ENCODE measurements at regions not wholly inside any gene's neighbourhood (a gene's known extent, or its start where the extent isn't known, plus 50 kb on each side); places are given as distances from the start of the nearest gene placed in this dataset.
"Not testable (repeated sequence)": the region's sequence is repeated elsewhere in the genome, so short reads cannot be mapped to it uniquely, and the experiment has no call there.

- TF ChIP-seq, protein P1, sequence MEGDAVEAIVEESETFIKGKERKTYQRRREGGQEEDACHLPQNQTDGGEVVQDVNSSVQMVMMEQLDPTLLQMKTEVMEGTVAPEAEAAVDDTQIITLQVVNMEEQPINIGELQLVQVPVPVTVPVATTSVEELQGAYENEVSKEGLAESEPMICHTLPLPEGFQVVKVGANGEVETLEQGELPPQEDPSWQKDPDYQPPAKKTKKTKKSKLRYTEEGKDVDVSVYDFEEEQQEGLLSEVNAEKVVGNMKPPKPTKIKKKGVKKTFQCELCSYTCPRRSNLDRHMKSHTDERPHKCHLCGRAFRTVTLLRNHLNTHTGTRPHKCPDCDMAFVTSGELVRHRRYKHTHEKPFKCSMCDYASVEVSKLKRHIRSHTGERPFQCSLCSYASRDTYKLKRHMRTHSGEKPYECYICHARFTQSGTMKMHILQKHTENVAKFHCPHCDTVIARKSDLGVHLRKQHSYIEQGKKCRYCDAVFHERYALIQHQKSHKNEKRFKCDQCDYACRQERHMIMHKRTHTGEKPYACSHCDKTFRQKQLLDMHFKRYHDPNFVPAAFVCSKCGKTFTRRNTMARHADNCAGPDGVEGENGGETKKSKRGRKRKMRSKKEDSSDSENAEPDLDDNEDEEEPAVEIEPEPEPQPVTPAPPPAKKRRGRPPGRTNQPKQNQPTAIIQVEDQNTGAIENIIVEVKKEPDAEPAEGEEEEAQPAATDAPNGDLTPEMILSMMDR (conservative IDR thresholded peaks at IDR 0.05; ENCODE audit: low read depth, low read length) = no peak
- DNase-seq (ENCODE audit: low read depth) = no peak
Observed at GRCh38 chr2:77721593-77721992, 199.4 kb upstream of the LRRTM4 start.

GRCh38 chr2:77725045-77725444 is 202.9 kb upstream of the LRRTM4 start:
- DNase-seq (ENCODE audit: low read depth) = no peak
- TF ChIP-seq, protein P1 (conservative IDR thresholded peaks at IDR 0.05; ENCODE audit: low read depth, low read length) = no peak

More at GRCh38 chr2:77721593-77721992, 199.4 kb upstream of the LRRTM4 start:
- no peak overlapping the region for H3K4me3 ChIP-seq (ENCODE audit: low read length)

GRCh38 chr2:77734662-77735340 is 212.6 kb upstream of the LRRTM4 start:
- H3K4me3 ChIP-seq (ENCODE audit: low read length); DNase-seq (ENCODE audit: low read depth): not testable (repeated sequence)

More at GRCh38 chr2:77725045-77725444, 202.9 kb upstream of the LRRTM4 start:
- H3K4me3 ChIP-seq (ENCODE audit: low read length) = no peak overlapping the region

DNA sequence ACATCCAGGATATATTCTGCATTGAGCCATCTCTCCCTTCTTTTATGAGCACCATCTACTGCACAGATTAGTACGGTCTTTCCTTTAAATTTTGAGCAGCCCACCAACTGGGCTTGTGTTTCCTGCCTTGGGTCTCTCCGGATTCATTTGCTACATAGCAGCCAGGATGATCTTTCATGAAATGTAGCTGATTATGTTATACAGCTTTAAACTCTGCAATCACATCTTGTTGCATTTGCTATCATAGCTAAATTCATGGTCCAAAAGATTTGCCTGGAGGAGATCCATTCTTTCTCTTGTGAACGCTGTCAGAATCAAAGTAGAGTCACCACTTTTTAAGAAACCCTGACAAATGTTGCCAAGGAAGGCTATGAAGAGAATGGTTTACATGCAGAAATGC is 215.1 kb upstream of the LRRTM4 start:
- DNase-seq (ENCODE audit: low read depth) = no peak
- H3K4me3 ChIP-seq (ENCODE audit: low read length) = no peak overlapping the region
- TF ChIP-seq, protein P1 (conservative IDR thresholded peaks at IDR 0.05; ENCODE audit: low read depth, low read length) = no peak

DNA sequence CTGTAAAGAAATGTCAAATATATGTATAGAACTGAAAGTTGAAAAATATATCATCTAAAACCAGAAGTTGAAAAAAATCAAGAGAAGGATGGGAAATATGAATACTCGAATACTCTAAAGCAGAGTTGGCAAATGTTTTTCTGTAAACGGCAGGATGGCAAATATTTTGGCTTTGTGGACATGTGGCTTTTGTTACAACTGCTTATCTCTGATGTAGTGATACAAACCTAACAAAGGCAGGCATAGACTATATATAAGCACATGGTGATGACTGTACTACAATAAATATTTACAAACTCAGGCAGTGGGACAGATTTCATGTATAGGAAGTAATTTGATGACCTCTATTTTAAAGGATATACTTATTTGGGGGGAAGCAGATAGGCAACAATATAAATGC is 224.6 kb upstream of the LRRTM4 start:
- TF ChIP-seq, protein P1 (conservative IDR thresholded peaks at IDR 0.05; ENCODE audit: low read depth, low read length) = no peak
- no peak for DNase-seq (ENCODE audit: low read depth)
- H3K4me3 ChIP-seq (ENCODE audit: low read length) = no peak overlapping the region

GRCh38 chr2:77753710-77754345 is 231.7 kb upstream of the LRRTM4 start:
- not testable (repeated sequence) for H3K4me3 ChIP-seq (ENCODE audit: low read length); DNase-seq (ENCODE audit: low read depth)

DNA sequence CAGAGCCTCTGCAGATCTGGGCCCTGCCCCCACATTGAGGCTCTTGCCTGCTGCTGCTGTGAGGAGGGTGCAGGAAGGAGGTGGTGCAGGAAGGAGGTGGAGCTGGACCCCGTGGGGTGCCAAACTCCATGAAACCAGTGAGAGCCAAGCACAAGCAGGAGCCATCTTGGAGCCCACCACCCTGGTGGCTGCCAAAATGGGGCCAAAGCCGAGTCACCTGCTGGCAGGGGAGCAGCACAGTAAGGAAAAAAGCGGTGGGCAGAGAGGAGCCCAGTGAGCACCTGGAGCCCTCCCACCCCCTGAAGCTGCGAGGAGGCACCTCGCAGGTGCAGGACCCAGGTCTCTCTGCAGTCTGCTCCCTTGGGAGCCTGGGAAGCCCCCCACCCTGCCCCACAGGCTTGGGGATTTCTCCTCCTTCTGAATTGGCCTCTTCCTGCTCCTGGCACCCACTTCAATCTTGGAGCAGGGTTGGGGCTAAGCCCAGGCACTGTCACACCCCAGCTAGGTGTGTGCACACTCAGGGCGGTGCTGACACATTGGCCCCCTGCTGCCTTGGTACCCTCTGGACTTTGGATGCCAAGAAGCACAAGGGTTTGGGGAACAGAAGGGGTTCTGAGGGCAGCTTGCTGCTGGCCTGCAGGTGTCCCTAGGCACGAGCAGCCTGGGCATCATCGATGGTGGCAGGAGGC is 245.4 kb upstream of the LRRTM4 start:
- TF ChIP-seq, protein P1 (conservative IDR thresholded peaks at IDR 0.05; ENCODE audit: low read depth, low read length) = no peak
- no peak for DNase-seq (ENCODE audit: low read depth)
- H3K4me3 ChIP-seq (ENCODE audit: low read length) = no peak overlapping the region

- DNase-seq (ENCODE audit: low read depth) = no peak
- H3K4me3 ChIP-seq (ENCODE audit: low read length) = no peak overlapping the region
- TF ChIP-seq, protein P1 (conservative IDR thresholded peaks at IDR 0.05; ENCODE audit: low read depth, low read length) = no peak
Observed at GRCh38 chr2:77768508-77768907, 246.3 kb upstream of the LRRTM4 start.
